GM23248 (cell line): ENCODE measurements at regions not wholly inside any gene's neighbourhood (a gene's known extent, or its start where the extent isn't known, plus 50 kb on each side); places are given as distances from the start of the nearest gene placed in this dataset.

Source experiments
- EZH2 ChIP-seq: fragments of 200-600 bp; sonication (generic); IDR thresholded peaks from 2 replicates; pipeline ENCODE4 v1.6.1; 2018; ENCODE audit warnings: antibody characterized with exemption, mild to moderate bottlenecking; ENCODE audit not compliant: insufficient read depth, poor library complexity, severe bottlenecking
- EZH2phosphoT487 ChIP-seq: fragments of 200-600 bp; sonication (generic); IDR thresholded peaks from 2 replicates; pipeline ENCODE4 v1.6.1; 2018; ENCODE audit warnings: antibody characterized with exemption, moderate library complexity, mild to moderate bottlenecking, low read depth; ENCODE audit not compliant: insufficient read depth

- TF ChIP-seq EZH2 (no peak), EZH2phosphoT487 (no peak)
Measured at GRCh38 chr14:25899197-25899596, 698.6 kb downstream of the NOVA1 start.
